NCI-H1417 treated with DMSO at 0.1 percent for 48 hours (cell line): ENCODE measurements at regions not wholly inside any gene's neighbourhood (a gene's known extent, or its start where the extent isn't known, plus 50 kb on each side); places are given as distances from the start of the nearest gene placed in this dataset.

Experiments used
- DNase-seq: peaks from one replicate; lab custom pipeline; 2025; lab: John Stamatoyannopoulos, UW

DNA sequence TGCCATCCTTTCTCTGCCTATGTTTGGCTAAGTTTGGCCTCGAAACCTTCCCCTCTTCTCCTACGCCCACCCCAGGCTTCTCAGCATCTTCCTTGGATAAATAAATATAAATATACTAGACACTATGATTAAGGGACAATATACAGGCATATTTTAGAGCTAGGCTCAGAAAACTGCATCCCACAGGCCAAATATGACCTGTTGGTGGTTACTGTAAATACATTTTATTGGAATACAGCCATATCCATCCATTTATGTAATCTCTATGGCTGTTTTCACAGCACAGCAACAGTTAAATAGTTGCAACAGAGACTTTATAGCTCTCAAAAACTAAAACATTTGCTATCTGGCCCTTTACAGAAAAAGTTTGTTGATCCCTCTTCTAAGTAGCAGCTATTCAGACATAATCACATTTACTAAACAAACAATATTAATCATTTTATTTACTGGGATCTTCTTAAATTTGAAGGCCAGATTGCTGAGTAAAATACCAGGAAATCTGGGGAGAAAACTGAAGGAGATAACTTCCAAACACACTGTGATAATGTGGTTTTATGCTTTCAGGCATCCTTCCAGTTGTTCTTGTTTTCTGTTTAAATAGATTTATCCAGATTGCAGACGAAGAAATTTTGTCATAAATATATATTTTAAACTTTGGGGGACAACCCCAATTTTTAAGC is 269.7 kb upstream of the THRB start:
- no peak for DNase-seq

DNA sequence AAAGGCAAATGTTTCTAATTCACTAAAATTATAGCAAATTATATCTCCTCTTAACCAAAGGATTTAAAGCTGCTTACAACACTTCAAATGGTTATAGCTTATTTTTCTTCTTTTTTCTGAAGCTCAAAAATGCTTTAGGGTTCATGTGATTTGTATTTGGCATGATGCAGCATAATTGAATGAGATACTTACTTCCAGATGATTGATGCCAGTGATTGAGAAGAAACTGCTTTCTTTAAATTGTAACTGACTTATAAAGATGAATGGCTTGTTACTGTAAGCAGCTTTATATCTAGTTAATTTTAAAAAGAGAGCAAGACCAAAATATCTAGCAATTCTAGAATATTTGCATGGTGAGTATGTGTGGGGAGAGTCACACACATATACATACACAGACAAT is 270.7 kb upstream of the THRB start:
- no peak for DNase-seq

GRCh38 chr3:24769918-24770317 is 275.3 kb upstream of the THRB start:
- DNase-seq: no peak

DNA sequence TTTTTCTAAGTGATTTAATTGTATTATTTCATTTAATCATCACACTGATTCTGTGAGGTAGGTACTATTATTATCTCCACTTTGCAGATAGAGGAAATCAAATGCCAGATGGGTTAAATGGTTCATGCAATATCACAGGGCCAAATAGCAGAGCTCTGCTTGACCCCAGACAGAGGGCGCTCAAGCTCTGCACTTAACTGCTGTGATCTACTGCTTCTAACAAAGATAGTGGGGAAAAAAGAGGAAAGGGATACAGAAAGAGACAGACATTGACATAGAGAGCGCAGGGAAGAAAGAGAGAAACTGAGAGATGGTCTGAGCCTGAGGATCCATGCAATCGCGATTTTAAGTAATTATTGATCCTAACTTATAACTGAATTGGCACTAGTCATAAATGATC is 279.1 kb upstream of the THRB start:
- DNase-seq: no peak

- no peak for DNase-seq
Observed at GRCh38 chr3:24780991-24781390, 286.3 kb upstream of the THRB start.

DNA sequence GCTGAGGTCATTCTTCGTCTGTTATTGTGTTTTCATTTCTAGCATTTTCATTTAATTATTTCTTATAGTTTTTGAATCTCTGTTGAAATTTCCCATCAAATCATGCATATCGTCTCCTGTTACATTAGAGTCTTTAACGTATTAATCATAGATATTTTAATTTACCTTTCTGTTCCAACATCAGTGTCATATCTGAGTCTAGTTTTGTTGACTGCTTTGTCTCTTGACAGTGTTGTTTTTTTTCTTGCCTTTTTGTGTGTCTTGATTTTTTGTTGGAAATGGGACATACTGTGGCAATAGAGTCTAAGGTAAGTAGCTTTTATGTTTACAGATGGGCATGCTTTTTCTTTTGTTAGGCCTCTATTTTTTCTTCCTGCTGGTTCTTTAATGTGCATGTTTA is 286.8 kb upstream of the THRB start:
- no peak for DNase-seq

DNA sequence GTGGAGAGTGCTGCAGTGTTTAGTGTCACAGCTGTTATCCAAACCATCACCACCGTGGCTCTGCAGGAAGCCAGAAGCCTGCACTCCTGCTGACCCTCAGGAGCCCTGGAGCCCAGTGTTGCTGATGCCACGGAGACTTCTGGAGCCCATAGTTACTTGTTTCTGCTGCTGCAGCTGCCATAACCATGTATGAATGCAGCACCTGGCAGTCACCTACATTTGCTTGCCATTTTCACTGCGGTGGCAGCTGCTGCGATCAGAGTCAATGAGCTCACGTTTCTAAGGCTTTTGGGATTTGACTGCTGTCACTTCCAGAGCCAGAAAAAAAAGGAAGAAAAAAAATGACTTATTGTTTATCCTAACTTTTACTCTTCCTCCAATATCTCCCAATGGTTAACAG is 299.2 kb upstream of the THRB start:
- no peak for DNase-seq

GRCh38 chr3:24802614-24803013 is 308.0 kb upstream of the THRB start:
- DNase-seq: no peak

- no peak for DNase-seq
Observed at GRCh38 chr3:24804095-24804494, 309.4 kb upstream of the THRB start.

DNA sequence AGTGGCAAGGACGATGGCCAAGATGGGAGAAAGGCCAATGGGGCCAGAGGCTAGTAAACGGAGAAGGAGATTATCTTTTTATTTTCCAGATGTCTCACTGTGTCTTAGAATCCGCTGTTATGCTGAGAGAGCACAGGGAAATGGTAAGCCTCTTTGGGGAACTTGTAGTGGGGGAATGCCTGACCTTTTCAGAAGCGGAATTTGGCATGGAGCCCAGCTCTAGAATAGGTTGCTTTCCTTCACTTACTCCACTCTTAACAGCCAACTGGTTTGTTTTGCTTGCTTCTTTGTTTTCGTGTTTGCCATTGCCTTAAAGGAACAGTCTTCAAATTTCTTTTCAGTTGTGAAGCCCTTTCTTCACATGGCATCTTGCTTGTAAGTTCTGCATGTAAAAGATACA is 316.2 kb upstream of the THRB start:
- DNase-seq: no peak

- no peak for DNase-seq
Observed at GRCh38 chr3:24812116-24812515, 317.5 kb upstream of the THRB start.

- DNase-seq: no peak
Observed at GRCh38 chr3:24818055-24818454, 323.4 kb upstream of the THRB start.

- no peak for DNase-seq
Observed at GRCh38 chr3:24828011-24828410, 333.4 kb upstream of the THRB start.

GRCh38 chr3:24828551-24828950 is 333.9 kb upstream of the THRB start:
- no peak for DNase-seq

- DNase-seq: no peak
Observed at GRCh38 chr3:24829011-24829581, 334.4 kb upstream of the THRB start.

- no peak for DNase-seq
Observed at GRCh38 chr3:24829629-24830229, 335.1 kb upstream of the THRB start.

- no peak for DNase-seq
Observed at GRCh38 chr3:24830230-24831152, 335.8 kb upstream of the THRB start.

DNA sequence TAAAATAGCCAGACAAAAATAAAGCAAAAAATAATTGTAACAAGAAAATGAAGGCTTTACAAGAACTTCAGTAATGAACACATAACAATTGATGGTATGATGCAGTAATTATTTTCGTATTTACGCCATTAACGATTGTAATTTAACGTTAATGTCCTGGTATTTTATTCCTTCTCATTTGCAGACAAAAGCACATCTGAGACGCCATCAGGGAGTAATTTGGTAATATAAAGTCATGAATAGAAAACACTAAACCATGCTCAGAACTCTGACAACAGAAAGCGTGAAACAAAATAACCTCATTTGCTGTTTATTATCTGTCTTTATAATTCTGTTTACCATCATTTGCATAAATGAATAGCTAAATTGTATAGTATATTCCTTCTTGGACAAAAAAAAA is 336.6 kb upstream of the THRB start:
- DNase-seq: no peak

DNA sequence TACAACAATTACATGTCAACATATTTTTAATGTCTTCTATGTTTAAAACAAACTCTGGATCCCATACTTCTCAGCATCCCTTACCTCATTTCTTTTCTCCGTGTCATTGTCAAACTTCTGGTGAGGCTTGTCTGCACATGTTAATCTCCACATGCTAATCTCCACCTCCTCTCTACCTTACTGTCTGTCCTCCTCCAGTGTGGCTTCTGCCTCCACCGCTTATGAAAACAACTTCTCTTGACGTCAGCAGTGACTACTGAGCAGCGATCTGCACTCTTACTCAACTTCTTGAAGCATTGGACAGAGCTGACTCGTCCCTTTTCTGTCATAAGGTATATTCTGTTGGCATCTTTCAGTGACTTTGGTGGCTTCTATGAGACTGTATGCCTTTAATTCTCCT is 338.2 kb upstream of the THRB start:
- no peak for DNase-seq

DNA sequence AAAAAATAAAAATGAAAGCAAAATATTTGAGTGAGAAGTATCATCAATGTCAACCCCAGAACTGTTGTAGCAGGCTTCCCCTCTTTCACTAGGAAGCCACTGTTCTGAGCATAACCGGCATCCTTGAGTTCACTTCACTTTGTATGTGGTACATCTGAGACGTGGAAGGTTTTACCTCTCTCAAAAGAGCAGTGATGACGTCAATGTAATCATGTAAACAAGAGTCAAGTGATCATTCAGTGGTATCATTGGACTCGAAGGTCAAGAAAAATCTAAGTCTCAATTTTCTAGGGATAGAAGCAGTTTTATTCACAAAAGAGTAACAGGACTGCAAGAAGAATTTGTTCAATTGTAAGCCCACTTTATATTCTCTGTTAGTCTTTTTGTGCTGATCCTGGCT is 339.8 kb upstream of the THRB start:
- DNase-seq: no peak

- DNase-seq: no peak
Observed at GRCh38 chr3:24835510-24835909, 340.9 kb upstream of the THRB start.

GRCh38 chr3:24837601-24838000 is 343.0 kb upstream of the THRB start:
- no peak for DNase-seq

- DNase-seq: no peak
Observed at GRCh38 chr3:24838533-24838932, 343.9 kb upstream of the THRB start.
